ENCODE measurements at regions not wholly inside any gene's neighbourhood (a gene's known extent, or its start where the extent isn't known, plus 50 kb on each side); places are given as distances from the start of the nearest gene placed in this dataset.

- no peak for DNase-seq (ENCODE audit: low read depth in 2 of 3, low spot score in 1 of 3)
These were observed 74.7 kb downstream of the SDC1 start for GRCh38 chr2:20150110-20150706.

- DNase-seq (ENCODE audit: low read depth in 2 of 3, low spot score in 1 of 3), result no peak
These were observed 75.3 kb downstream of the SDC1 start for GRCh38 chr2:20149703-20150030.

GRCh38 chr2:20148923-20149702 is 75.8 kb downstream of the SDC1 start:
- no peak for DNase-seq (ENCODE audit: low read depth in 2 of 3, low spot score in 1 of 3)

GRCh38 chr2:20148426-20148922 is 76.5 kb downstream of the SDC1 start:
- no peak for DNase-seq (ENCODE audit: low read depth in 2 of 3, low spot score in 1 of 3)

- DNase-seq (ENCODE audit: low read depth in 2 of 3, low spot score in 1 of 3), result no peak
These were observed 77.6 kb downstream of the SDC1 start for GRCh38 chr2:20147351-20147750.

- DNase-seq (ENCODE audit: low read depth in 2 of 3, low spot score in 1 of 3), result no peak
These were observed 78.5 kb downstream of the SDC1 start for GRCh38 chr2:20146401-20146800.

- no peak for DNase-seq (ENCODE audit: low read depth in 2 of 3, low spot score in 1 of 3)
These were observed 79.3 kb downstream of the SDC1 start for GRCh38 chr2:20145497-20146193.

GRCh38 chr2:20144861-20145260 is 80.1 kb downstream of the SDC1 start:
- no peak for DNase-seq (ENCODE audit: low read depth in 2 of 3, low spot score in 1 of 3)

- no peak for DNase-seq (ENCODE audit: low read depth in 2 of 3, low spot score in 1 of 3)
These were observed 80.7 kb downstream of the SDC1 start for GRCh38 chr2:20144196-20144595.

GRCh38 chr2:20143263-20143662 is 81.7 kb downstream of the SDC1 start:
- no peak for DNase-seq (ENCODE audit: low read depth in 2 of 3, low spot score in 1 of 3)

- DNase-seq (ENCODE audit: low read depth in 2 of 3, low spot score in 1 of 3), result no peak
These were observed 83.1 kb downstream of the SDC1 start for GRCh38 chr2:20141806-20142205.

GRCh38 chr2:20141056-20141762 is 83.7 kb downstream of the SDC1 start:
- no peak for DNase-seq (ENCODE audit: low read depth in 2 of 3, low spot score in 1 of 3)

- DNase-seq (ENCODE audit: low read depth in 2 of 3, low spot score in 1 of 3), result no peak
These were observed 84.4 kb downstream of the SDC1 start for GRCh38 chr2:20140321-20141055.

GRCh38 chr2:20139407-20140172 is 85.3 kb downstream of the SDC1 start:
- no peak for DNase-seq (ENCODE audit: low read depth in 2 of 3, low spot score in 1 of 3)

- DNase-seq (ENCODE audit: low read depth in 2 of 3, low spot score in 1 of 3), result no peak
These were observed 86.2 kb downstream of the SDC1 start for GRCh38 chr2:20138696-20139095.

GRCh38 chr2:20137884-20138283 is 86.5 kb upstream of the LAPTM4A start:
- DNase-seq (ENCODE audit: low read depth in 2 of 3, low spot score in 1 of 3), result no peak

- no peak for DNase-seq (ENCODE audit: low read depth in 2 of 3, low spot score in 1 of 3)
These were observed 85.7 kb upstream of the LAPTM4A start for GRCh38 chr2:20137131-20137571.

- no peak for DNase-seq (ENCODE audit: low read depth in 2 of 3, low spot score in 1 of 3)
These were observed 84.7 kb upstream of the LAPTM4A start for GRCh38 chr2:20136149-20136548.

- peak; percentile 15 to 38 (median 17) for DNase-seq (ENCODE audit: low read depth in 2 of 3, low spot score in 1 of 3)
These were observed 84.2 kb upstream of the LAPTM4A start for GRCh38 chr2:20135631-20136050.

- DNase-seq (ENCODE audit: low read depth in 2 of 3, low spot score in 1 of 3), result no peak
These were observed 81.6 kb upstream of the LAPTM4A start for GRCh38 chr2:20132990-20133535.

Measured in stimulated activated CD4-positive, alpha-beta T cell treated with anti-CD3 and anti-CD28 coated beads, Interleukin-12 subunit alpha, Interleukin-12 subunit beta, amount 100 ng/mL, for 48 hours (primary cell).